Suprapubic skin (tissue), 4 donors: ENCODE measurements at regions not wholly inside any gene's neighbourhood (a gene's known extent, or its start where the extent isn't known, plus 50 kb on each side); places are given as distances from the start of the nearest gene placed in this dataset.
A peak's percentile ranks its signal among the peaks of the same experiment; 100 is the strongest.

Experiments used
- DNase-seq, 2 donors: peaks; one replicate each; pipeline ENCODE4 v3.0.0-alpha.2; 2019; ENCODE audit warnings: low spot score in 2 of 2
- H3K27ac ChIP-seq: fragments of 200-600 bp; sonication (generic); one replicate; pipeline ENCODE4 v1.5.1; 2019
- H3K27me3 ChIP-seq: fragments of 200-600 bp; sonication (generic); one replicate; pipeline ENCODE4 v1.5.1; 2019
- H3K36me3 ChIP-seq: fragments of 200-600 bp; sonication (generic); one replicate; pipeline ENCODE4 v1.5.1; 2019
- H3K4me1 ChIP-seq: fragments of 200-600 bp; sonication (generic); one replicate; pipeline ENCODE4 v1.5.1; 2019
- H3K4me3 ChIP-seq: fragments of 200-600 bp; sonication (generic); one replicate; pipeline ENCODE4 v1.5.1; 2019; ENCODE audit warnings: mild to moderate bottlenecking
- H3K9me3 ChIP-seq: fragments of 200-600 bp; sonication (generic); one replicate; pipeline ENCODE4 v1.5.1; 2019
- CTCF ChIP-seq, 2 donors: fragments of 200-600 bp in 1 of 2; fragments of 450-650 bp in 1 of 2; sonication (generic) in 1 of 2; IDR thresholded peaks; one replicate each; pipeline ENCODE4 v1.5.1; 2016 to 2019; ENCODE audit warnings: antibody characterized with exemption in 2 of 2, mild to moderate bottlenecking in 1 of 2, moderate library complexity in 1 of 2
- EP300 ChIP-seq: sonication (generic); formaldehyde crosslinking; IDR thresholded peaks from one replicate; pipeline ENCODE4 v1.6.1; 2017; ENCODE audit warnings: antibody characterized with exemption
- POLR2A ChIP-seq, 2 donors: fragments of 450-650 bp; IDR thresholded peaks; one replicate each; pipeline ENCODE4 v1.6.1; 2017; ENCODE audit warnings: antibody characterized with exemption in 2 of 2, mild to moderate bottlenecking in 2 of 2, moderate library complexity in 2 of 2
- POLR2AphosphoS5 ChIP-seq, 3 donors: sonication (generic); formaldehyde crosslinking; IDR thresholded peaks; one replicate each; pipeline ENCODE4 v1.6.1; 2017; ENCODE audit warnings: antibody characterized with exemption in 3 of 3
- whole genome bisulfite sequencing: methylation state at CpG from one replicate; pipeline ENCODE4 v1.1.5; 2018; 5-methylcytosine and 5-hydroxymethylcytosine counted together

- no peak for DNase-seq
- Histone ChIP-seq H3K36me3 (no peaks in the 10 kb centered on the region), H3K4me1 (peaks cover 10% of the 10 kb centered on the region), H3K27me3 (no peaks in the 10 kb centered on the region), H3K9me3 (no peaks in the 10 kb centered on the region), H3K4me3 (no peak overlapping the region), H3K27ac (no peak overlapping the region)
- TF ChIP-seq CTCF (IDR thresholded peaks at IDR 0.05), result no peak
- WGBS, result 87% methylated on average over 10 of the region's 10 CpGs
Observed at GRCh38 chr3:112736805-112737566, 96.0 kb upstream of the CCDC80 start.

- 67% methylated on average over 5 of the region's 5 CpGs for WGBS
- no peak overlapping the region for H3K27ac ChIP-seq
Observed at GRCh38 chr3:112736386-112736785, 95.4 kb upstream of the CCDC80 start.

GRCh38 chr3:112735926-112736325 lies 95.0 kb upstream of the CCDC80 start:
- Histone ChIP-seq H3K27me3 (no peaks in the 10 kb centered on the region), H3K9me3 (no peaks in the 10 kb centered on the region), H3K4me1 (peaks cover 10% of the 10 kb centered on the region), H3K27ac (no peak overlapping the region), H3K4me3 (no peak overlapping the region), H3K36me3 (no peaks in the 10 kb centered on the region)
- WGBS, result 94% methylated on average over 3 of the region's 3 CpGs
- DNase-seq, result no peak
- TF ChIP-seq CTCF (IDR thresholded peaks at IDR 0.05), result no peak
- TF ChIP-seq POLR2AphosphoS5 (IDR thresholded peaks at IDR 0.05), result no peak
- no peak for TF ChIP-seq EP300
- TF ChIP-seq POLR2A (IDR thresholded peaks at IDR 0.05), result no peak

More at GRCh38 chr3:112736386-112736785, 95.4 kb upstream of the CCDC80 start:
- no peaks in the 10 kb centered on the region for H3K9me3 ChIP-seq
- H3K27me3 ChIP-seq, result no peaks in the 10 kb centered on the region
- no peaks in the 10 kb centered on the region for H3K36me3 ChIP-seq
- no peak for TF ChIP-seq POLR2AphosphoS5 (IDR thresholded peaks at IDR 0.05)
- TF ChIP-seq CTCF (IDR thresholded peaks at IDR 0.05), result no peak
- no peak for TF ChIP-seq EP300
- no peak for TF ChIP-seq POLR2A (IDR thresholded peaks at IDR 0.05)
- H3K4me1 ChIP-seq, result peaks cover 10% of the 10 kb centered on the region
- DNase-seq, result no peak
- H3K4me3 ChIP-seq, result no peak overlapping the region

- H3K27ac ChIP-seq, result no peak overlapping the region
- no peaks in the 10 kb centered on the region for H3K27me3 ChIP-seq
- peaks cover 10% of the 10 kb centered on the region for H3K4me1 ChIP-seq
- no peaks in the 10 kb centered on the region for H3K9me3 ChIP-seq
- no peaks in the 10 kb centered on the region for H3K36me3 ChIP-seq
- H3K4me3 ChIP-seq, result no peak overlapping the region
- 83% methylated on average over 12 of the region's 12 CpGs for WGBS
- DNase-seq, result peak in 1 of 2 donors; percentile 61
- TF ChIP-seq POLR2A (IDR thresholded peaks at IDR 0.05) (no peak), CTCF (IDR thresholded peaks at IDR 0.05) (peak; percentile 50 to 51), EP300 (no peak), POLR2AphosphoS5 (IDR thresholded peaks at IDR 0.05) (no peak)
Observed at GRCh38 chr3:112734736-112735350, 93.9 kb upstream of the CCDC80 start.

- Histone ChIP-seq H3K4me1 (peaks cover 3% of the 10 kb centered on the region), H3K27ac (no peak overlapping the region), H3K36me3 (no peaks in the 10 kb centered on the region), H3K9me3 (no peaks in the 10 kb centered on the region), H3K27me3 (no peaks in the 10 kb centered on the region), H3K4me3 (no peak overlapping the region)
- no peak for TF ChIP-seq POLR2A (IDR thresholded peaks at IDR 0.05)
- TF ChIP-seq EP300, result no peak
- TF ChIP-seq POLR2AphosphoS5 (IDR thresholded peaks at IDR 0.05), result no peak
- no peak for TF ChIP-seq CTCF (IDR thresholded peaks at IDR 0.05)
- WGBS, result 79% methylated on average over 2 of the region's 2 CpGs
- no peak for DNase-seq
Observed at GRCh38 chr3:112734171-112734570, 93.2 kb upstream of the CCDC80 start.
